Thyroid gland (tissue), 4 donors: ENCODE measurements at regions not wholly inside any gene's neighbourhood (a gene's known extent, or its start where the extent isn't known, plus 50 kb on each side); places are given as distances from the start of the nearest gene placed in this dataset.

ENCODE experiments used
- CTCF ChIP-seq, 6 experiments: fragments of 200-600 bp in 3 of 6; fragments of 450-650 bp in 3 of 6; sonication (generic) in 3 of 6; IDR thresholded peaks; one replicate each; pipeline ENCODE4 v1.5.1; 2016 to 2019; ENCODE audit warnings: antibody characterized with exemption in 6 of 6, mild to moderate bottlenecking in 2 of 6, inconsistent platforms in 1 of 6, moderate library complexity in 1 of 6
- POLR2A ChIP-seq, 2 donors: fragments of 450-650 bp; IDR thresholded peaks; one replicate each; pipeline ENCODE4 v1.6.1; 2017; ENCODE audit warnings: antibody characterized with exemption in 2 of 2, mild to moderate bottlenecking in 2 of 2, moderate library complexity in 1 of 2

GRCh38 chr18:43919551-43919950 is 642.3 kb upstream of the SYT4 start:
- no peak for TF ChIP-seq CTCF (IDR thresholded peaks at IDR 0.05)
- no peak for TF ChIP-seq POLR2A (IDR thresholded peaks at IDR 0.05)
